ENCODE measurements at regions not wholly inside any gene's neighbourhood (a gene's known extent, or its start where the extent isn't known, plus 50 kb on each side); places are given as distances from the start of the nearest gene placed in this dataset.

DNA sequence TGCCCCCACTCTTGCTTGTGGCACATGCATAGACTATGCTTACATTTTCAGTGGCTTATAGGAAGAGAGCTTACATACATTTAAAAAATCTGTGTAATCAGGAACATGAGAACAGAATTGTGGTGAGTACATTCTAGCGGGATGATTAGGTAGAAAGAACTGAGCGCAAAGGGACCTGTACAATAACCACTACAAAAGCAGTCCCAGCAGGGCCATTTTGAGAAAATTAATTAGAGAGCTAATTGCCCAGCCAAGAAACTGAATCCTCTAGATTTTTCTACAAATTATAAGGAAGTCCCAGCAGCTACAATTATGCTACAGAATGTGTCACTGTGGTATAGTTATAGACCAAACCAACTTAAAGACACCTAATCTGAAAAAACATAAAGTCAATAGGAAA is 105.6 kb upstream of the TNFAIP3 start:
- Histone ChIP-seq H3K27ac (ENCODE audit: low read depth, low read length) (no peak overlapping the region), H4K5ac (ENCODE audit: insufficient read length, low read depth, low read length) (no peak overlapping the region), H3K56ac (replicated peaks; ENCODE audit: insufficient read length, low read depth, low read length) (no peak overlapping the region), H2BK15ac (ENCODE audit: low read length) (no peak overlapping the region), H3K79me1 (ENCODE audit: low read depth, low read length) (no peaks in the 10 kb centered on the region), H4K20me1 (replicated peaks in 1 of 2; ENCODE audit: control insufficient read depth in 1 of 2, insufficient read depth in 2 of 2, low read length in 2 of 2) (no peaks in the 10 kb centered on the region), H3K23me2 (ENCODE audit: low read depth, low read length) (no peaks in the 10 kb centered on the region), H3K36me3 (ENCODE audit: control insufficient read depth in 2 of 4, insufficient read depth in 4 of 4, low read length in 3 of 4) (no peaks in the 10 kb centered on the region), H3K4me2 (ENCODE audit: insufficient read depth in 1 of 2, low read depth in 2 of 2, low read length in 2 of 2) (no peak overlapping the region), H2BK5ac (ENCODE audit: low read depth, low read length) (no peak overlapping the region), H3K9ac (replicated peaks in 1 of 4; ENCODE audit: extremely low read depth in 1 of 4, low read depth in 3 of 4, low read length in 3 of 4) (no peak overlapping the region), H3K4me1 (replicated peaks in 1 of 4; ENCODE audit: control insufficient read depth in 3 of 4, insufficient read depth in 4 of 4, low read length in 3 of 4) (no peaks in the 10 kb centered on the region), H3K27me3 (replicated peaks in 1 of 4; ENCODE audit: control insufficient read depth in 3 of 4, extremely low read depth in 1 of 4, insufficient read depth in 3 of 4, low read length in 3 of 4) (no peaks in the 10 kb centered on the region), H3K23ac (ENCODE audit: insufficient read length) (no peak overlapping the region), H2AFZ (ENCODE audit: low read length) (0 out of 2 replicates have a peak overlapping the region, but pooled peaks have one; percentile 36), H3K18ac (ENCODE audit: extremely low read depth, low read length) (no peak overlapping the region), H3K9me3 (ENCODE audit: insufficient read depth in 2 of 2, low read depth in 1 of 2, low read length in 1 of 2) (no peaks in the 10 kb centered on the region), H3K14ac (ENCODE audit: insufficient read length) (no peak overlapping the region), H3K4ac (replicated peaks; ENCODE audit: insufficient read length, low read depth, low read length) (no peak overlapping the region), H3K79me2 (ENCODE audit: control insufficient read depth in 1 of 2, insufficient read depth in 2 of 2, low read length in 2 of 2) (no peaks in the 10 kb centered on the region), H2AK5ac (ENCODE audit: low read depth, low read length) (no peak overlapping the region), H3K4me3 (ENCODE audit: extremely low read depth in 1 of 4, insufficient read depth in 2 of 4, low read depth in 3 of 4, low read length in 4 of 4) (no peak overlapping the region), H2BK12ac (ENCODE audit: low read depth, low read length) (no peak overlapping the region), H2BK120ac (replicated peaks; ENCODE audit: low read depth, low read length) (no peak overlapping the region), H4K91ac (replicated peaks; ENCODE audit: insufficient read length, low read length) (no peak overlapping the region), H4K8ac (ENCODE audit: extremely low read depth, insufficient read depth, low read length) (no peak overlapping the region), H2BK20ac (ENCODE audit: low read length) (no peak overlapping the region)
- POLR2A ChIA-PET (ENCODE audit: partially characterized antibody), result no interaction called here
- WGBS, 2 experiments (ENCODE audit: extremely low coverage in 1 of 2, insufficient coverage in 1 of 2, insufficient read length in 1 of 2, insufficient replicate concordance in 2 of 2, low coverage in 1 of 2, low lambda C conversion rate in 2 of 2, missing lambda C conversion rate in 1 of 2), result 96% methylated on average over 2 of the region's 2 CpGs; no CpG with 5 or more reads in 1 of the 2 experiments
- no peak for FAIRE-seq
- CTCF ChIA-PET (ENCODE audit: partially characterized antibody), result interaction anchor here (0.9 to 1.5 kb wide), 5 partner anchors 21 to 247 kb away, joined by 3 to 5 read pairs (median 3); no protein-coding TSS in a partner anchor
- no peak for DNase-seq (ENCODE audit: low read depth in 1 of 2, low spot score in 2 of 2)
- TF ChIP-seq, protein P1, sequence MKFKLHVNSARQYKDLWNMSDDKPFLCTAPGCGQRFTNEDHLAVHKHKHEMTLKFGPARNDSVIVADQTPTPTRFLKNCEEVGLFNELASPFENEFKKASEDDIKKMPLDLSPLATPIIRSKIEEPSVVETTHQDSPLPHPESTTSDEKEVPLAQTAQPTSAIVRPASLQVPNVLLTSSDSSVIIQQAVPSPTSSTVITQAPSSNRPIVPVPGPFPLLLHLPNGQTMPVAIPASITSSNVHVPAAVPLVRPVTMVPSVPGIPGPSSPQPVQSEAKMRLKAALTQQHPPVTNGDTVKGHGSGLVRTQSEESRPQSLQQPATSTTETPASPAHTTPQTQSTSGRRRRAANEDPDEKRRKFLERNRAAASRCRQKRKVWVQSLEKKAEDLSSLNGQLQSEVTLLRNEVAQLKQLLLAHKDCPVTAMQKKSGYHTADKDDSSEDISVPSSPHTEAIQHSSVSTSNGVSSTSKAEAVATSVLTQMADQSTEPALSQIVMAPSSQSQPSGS (IDR thresholded peaks at IDR 0.05; ENCODE audit: low read length), result no peak
- no peak for TF ChIP-seq SAP30 (IDR thresholded peaks at IDR 0.05; ENCODE audit: insufficient read depth, insufficient replicate concordance, low read length)
- TF ChIP-seq CEBPB (IDR thresholded peaks at IDR 0.05; ENCODE audit: low read depth, low read length), result no peak
- TF ChIP-seq TAF1 (IDR thresholded peaks at IDR 0.05; ENCODE audit: low read depth, low read length), result no peak
- no peak for TF ChIP-seq NANOG (IDR thresholded peaks at IDR 0.05; ENCODE audit: insufficient read depth, low read depth, low read length, poor library complexity, severe bottlenecking)
- TF ChIP-seq CHD2 (IDR thresholded peaks at IDR 0.05; ENCODE audit: low read length), result no peak
- no peak for TF ChIP-seq CTBP2 (IDR thresholded peaks at IDR 0.05; ENCODE audit: borderline replicate concordance, insufficient read depth, insufficient read length, low read length)
- TF ChIP-seq RAD21 (IDR thresholded peaks at IDR 0.05 in 1 of 2, conservative IDR thresholded peaks at IDR 0.05 in 1 of 2; ENCODE audit: low read depth in 2 of 2, low read length in 2 of 2), result no peak
- no peak for TF ChIP-seq RNF2 (IDR thresholded peaks at IDR 0.05; ENCODE audit: borderline replicate concordance, low read depth, low read length, missing control alignments, poor library complexity, severe bottlenecking)
- TF ChIP-seq, protein P2, sequence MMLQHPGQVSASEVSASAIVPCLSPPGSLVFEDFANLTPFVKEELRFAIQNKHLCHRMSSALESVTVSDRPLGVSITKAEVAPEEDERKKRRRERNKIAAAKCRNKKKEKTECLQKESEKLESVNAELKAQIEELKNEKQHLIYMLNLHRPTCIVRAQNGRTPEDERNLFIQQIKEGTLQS (IDR thresholded peaks at IDR 0.05; ENCODE audit: insufficient read depth, low read depth, low read length), result no peak
- no peak for TF ChIP-seq SUZ12 (IDR thresholded peaks at IDR 0.05; ENCODE audit: low read length)

Data from H1 (cell line).